ENCODE measurements at regions not wholly inside any gene's neighbourhood (a gene's known extent, or its start where the extent isn't known, plus 50 kb on each side); places are given as distances from the start of the nearest gene placed in this dataset.

DNA sequence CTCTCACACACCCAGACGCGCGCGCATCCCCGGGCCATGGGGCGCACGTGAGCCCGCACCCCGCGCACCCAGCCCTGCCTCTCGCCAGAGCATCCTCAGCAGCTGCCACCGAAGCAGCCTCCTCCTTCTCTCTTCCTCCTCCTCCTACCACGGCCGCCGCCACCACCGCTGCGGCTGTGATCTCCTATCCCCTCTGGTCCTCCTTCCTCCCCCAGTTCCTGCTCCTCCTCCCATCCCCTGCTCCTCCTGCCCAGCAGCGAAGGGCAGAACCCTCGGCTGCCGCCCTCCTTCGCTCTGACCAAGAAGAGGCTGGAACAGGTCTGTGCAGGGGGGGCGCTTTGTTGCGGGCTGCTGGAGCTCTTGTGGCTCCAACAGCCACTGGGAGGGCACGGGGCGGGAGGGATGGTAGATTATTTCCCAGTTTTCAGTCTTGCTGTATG, 148.7 kb upstream of the CHRDL1 start:
- no peak for TF ChIP-seq POLR2A (IDR thresholded peaks at IDR 0.05)
- TF ChIP-seq, protein P1, sequence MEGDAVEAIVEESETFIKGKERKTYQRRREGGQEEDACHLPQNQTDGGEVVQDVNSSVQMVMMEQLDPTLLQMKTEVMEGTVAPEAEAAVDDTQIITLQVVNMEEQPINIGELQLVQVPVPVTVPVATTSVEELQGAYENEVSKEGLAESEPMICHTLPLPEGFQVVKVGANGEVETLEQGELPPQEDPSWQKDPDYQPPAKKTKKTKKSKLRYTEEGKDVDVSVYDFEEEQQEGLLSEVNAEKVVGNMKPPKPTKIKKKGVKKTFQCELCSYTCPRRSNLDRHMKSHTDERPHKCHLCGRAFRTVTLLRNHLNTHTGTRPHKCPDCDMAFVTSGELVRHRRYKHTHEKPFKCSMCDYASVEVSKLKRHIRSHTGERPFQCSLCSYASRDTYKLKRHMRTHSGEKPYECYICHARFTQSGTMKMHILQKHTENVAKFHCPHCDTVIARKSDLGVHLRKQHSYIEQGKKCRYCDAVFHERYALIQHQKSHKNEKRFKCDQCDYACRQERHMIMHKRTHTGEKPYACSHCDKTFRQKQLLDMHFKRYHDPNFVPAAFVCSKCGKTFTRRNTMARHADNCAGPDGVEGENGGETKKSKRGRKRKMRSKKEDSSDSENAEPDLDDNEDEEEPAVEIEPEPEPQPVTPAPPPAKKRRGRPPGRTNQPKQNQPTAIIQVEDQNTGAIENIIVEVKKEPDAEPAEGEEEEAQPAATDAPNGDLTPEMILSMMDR (IDR thresholded peaks at IDR 0.05), result no peak

All from sigmoid colon (tissue), 3 donors.